GM19025 (cell line): ENCODE measurements at regions not wholly inside any gene's neighbourhood (a gene's known extent, or its start where the extent isn't known, plus 50 kb on each side); places are given as distances from the start of the nearest gene placed in this dataset.

ENCODE experiments used
- ATAC-seq: cut with Tn5 transposase; IDR thresholded peaks from one replicate; pipeline ENCODE4 v1.9.1; 2021; ENCODE audit warnings: mild to moderate bottlenecking, low read depth, moderate library complexity; ENCODE audit not compliant: unreplicated experiment

DNA sequence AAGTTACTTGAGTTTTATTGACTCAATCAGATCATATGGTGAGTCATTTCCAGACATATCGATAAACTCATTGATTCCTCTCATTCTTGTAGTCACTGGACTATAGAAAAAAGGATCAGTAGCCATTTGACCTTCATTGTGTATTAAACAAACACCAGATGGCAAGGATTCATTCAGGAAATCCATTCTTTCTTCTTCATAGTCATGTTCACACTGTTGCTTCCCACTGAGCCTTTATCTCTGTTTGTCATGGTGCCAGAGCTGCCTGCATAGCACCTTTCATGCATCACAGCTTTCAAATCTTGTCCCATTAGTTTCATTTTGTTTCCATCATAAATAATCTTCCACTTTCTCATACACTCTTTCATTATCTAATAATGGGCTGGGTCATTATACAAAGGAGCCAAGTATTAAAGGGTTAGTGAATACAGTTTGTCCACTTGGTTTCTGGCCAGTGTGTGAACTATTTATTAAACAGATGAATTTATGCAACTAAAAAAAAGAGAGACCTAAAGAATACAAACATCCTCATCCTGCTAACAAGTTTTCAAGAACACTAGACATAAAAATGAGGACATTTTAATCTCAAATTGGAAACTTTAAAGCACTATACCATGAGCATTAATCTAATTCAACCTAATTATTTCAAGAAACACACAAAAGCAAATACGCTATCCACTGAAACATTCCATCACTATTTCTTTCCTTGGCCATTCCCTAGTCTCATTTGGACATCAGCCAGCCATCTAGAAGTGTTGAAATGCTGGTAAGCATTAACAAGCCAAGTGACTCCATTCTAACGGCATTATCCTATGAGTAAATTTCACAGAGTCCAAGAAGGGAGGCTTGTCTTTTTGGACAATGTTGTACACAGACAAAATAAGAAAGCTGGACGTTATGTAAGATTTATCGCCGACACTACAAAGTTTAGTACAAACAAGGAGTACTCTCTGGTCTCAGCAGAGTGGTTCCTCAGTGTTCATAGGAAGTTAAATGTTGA lies 476.5 kb downstream of the FOXG1 start:
- ATAC-seq: no peak

DNA sequence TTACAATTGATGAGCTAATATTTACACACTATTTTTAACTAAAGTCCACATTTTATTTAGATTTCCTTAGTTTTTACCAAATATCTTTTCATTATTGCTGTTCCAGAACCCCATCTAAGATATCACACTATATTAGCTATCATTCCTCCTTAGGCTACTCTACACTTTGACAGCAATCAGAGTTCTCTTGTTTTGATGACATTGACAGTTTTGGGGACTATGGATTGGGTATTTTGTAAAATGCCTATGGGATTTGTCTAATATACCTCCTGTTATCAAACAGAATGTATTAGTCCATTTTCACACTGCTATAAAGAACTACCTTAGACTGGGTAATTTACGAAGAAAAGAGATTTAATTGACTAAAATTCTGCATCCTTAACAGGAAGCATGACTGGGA lies 489.1 kb downstream of the FOXG1 start:
- ATAC-seq: no peak

DNA sequence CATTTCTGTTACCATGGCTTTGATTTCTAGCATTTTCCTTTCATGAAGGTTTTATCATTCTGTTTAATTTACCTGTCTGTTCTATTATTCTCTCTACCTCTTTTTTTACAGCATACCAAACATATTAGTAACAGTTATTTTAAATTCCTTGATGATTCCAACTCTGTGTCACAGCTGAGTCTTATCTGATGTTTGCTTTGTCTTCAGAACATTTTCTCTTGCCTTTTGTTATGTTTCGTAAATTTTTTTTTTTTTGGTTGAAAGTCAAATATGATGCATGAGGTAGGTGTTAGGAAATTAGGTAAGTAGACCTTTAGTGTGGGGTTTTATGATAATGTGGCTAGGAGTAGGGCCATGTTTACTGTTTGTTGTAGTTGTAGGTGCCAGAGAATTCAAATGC lies 496.4 kb downstream of the FOXG1 start:
- ATAC-seq: no peak

DNA sequence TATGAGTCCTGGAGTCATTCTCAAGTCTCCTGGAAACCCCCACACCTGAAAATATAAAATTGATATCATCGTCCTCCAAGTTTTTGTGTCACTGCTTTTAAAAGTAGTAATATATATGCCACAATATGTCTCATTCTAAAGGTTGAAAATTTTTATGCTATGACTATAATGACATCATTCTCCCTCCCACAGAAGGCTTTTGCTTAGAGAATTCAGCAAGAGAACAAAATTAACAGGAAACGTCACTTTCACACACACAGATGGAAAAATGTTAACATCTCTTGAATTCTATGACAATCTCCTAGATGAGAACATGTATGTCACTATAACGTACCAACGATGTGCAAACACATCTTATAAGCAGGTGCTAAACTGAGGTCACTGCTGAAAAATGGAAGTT lies 498.3 kb downstream of the FOXG1 start:
- ATAC-seq: no peak

DNA sequence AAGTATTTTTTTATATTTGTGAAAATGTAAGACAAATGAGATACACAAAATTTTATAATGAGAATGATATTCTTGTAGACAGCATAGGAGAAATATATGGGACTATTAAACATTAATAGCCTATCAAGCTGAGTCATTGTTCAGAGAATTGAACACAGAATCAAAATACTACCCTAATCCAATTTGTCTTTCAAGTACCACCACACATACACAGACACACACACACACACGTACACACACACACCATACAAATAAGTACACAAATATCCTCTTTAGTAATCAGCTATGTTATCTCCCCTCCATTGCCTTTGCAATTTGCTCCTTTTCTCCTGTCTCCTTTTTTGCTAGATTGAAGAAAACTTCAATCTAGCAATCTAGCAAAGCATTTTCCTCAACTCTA lies 499.3 kb downstream of the FOXG1 start:
- no peak for ATAC-seq

DNA sequence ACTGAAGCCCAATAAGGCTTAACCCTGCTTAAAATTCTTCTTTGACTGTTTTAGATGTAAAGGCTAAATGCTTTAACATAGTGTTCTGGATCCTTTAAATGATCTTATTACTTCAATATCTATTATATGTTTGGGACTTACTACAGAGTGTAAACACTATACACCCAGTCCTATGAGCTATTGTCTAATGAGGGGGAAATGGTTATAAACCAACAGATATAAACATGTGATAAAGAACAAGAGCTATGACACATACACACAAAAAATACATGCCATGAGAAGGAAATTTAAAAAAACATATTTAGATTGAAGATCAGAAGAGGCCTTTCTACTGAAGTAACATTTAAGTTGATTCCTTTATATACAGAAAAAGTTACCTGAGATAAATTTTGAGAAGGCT lies 505.1 kb downstream of the FOXG1 start:
- no peak for ATAC-seq

GRCh38 chr14:29273513-29273912 lies 506.9 kb downstream of the FOXG1 start:
- ATAC-seq: no peak

DNA sequence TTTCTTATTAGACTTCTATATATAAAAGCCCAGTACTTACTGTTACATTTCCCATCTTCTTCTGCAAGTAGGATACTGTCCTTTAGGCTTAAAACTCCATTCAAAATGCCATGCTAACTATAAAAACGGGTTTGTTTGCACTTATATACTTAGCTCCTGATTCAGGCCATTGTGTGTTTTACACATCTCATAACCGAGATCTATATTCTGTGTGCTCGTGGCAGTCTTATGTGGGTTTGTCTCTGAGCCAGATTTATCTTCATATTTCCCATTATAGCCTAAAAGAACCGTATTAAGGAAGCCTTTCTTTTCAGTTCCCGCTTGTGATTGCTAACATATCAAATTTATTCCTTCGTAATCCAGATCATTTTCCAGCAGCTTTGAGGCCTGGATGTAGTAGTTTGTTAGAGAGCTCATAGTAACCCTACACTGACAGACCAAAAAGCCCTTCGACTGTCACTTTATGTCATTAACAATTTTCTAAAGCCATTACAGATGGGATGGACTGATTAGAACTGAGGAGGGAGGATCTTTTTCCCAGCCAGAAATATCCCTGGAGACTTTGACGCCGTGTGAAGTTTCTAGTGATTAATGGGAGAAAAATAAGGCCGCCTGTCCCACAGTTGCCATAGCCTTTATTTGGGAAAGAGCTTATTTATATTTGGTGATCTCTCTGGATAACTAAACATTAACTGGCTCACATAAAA lies 508.5 kb downstream of the FOXG1 start:
- ATAC-seq: no peak

GRCh38 chr14:29278301-29279263 lies 512.0 kb downstream of the FOXG1 start:
- no peak for ATAC-seq

DNA sequence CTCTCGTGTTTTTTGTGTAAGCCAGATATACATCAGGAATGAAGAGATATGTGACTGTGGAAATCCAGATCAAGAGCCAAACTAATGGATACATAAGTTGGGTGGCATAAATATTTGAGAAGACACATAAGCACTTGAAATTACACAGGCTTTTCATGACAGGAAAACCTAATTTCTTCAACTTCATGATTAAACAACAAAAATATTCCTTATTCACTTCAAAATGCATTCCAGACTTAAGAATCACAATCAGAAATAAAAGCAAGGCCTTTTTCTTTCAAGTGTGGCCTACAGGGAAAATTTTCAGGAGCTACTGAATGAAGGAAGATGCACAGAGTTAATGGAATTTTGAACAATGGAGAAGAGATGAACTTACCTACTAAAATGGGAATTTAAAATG lies 515.6 kb downstream of the FOXG1 start:
- no peak for ATAC-seq

- no peak for ATAC-seq
Observed at GRCh38 chr14:29290441-29290840, 523.9 kb downstream of the FOXG1 start.

- no peak for ATAC-seq
Observed at GRCh38 chr14:29299372-29299771, 532.8 kb downstream of the FOXG1 start.

- no peak for ATAC-seq
Observed at GRCh38 chr14:29301571-29301970, 535.0 kb downstream of the FOXG1 start.

- no peak for ATAC-seq
Observed at GRCh38 chr14:29310210-29310609, 543.6 kb downstream of the FOXG1 start.

DNA sequence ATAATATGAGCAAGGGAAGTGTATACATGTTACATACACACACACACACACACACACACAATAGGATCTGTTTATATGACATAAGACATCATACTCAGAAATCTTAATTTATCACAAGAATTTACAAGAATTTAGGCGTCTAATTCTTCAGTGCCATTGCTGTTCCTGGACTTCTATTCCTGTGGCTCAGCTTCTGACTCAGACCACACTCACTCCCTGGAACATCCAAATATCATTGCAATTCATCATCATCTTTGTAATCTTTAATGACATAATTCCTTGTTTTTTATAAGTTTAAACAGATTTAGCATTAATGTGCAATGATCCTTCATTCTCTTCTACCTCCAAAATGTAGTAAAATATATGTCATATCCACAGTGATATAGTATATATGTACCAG lies 544.2 kb downstream of the FOXG1 start:
- ATAC-seq: no peak

GRCh38 chr14:29311983-29312382 lies 545.4 kb downstream of the FOXG1 start:
- no peak for ATAC-seq

DNA sequence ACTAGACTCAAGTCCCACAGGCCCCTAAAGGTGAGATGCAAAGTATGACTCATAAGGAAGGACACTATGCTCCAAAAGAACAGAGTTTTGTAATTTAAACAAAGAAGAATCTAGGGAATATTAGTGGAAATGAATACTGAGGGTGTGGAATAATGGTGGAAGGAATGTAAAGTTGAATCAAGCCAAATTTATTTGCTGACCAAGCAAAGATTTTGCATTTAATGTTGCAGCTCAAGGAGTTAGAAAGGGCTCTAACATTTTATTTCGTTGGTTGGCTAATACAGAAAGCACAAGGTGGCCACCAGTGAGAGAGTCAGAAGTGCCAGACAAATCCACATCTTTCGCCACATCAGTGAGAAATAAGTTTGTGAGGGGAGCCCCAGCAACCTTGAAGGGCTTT lies 550.3 kb downstream of the FOXG1 start:
- ATAC-seq: no peak

DNA sequence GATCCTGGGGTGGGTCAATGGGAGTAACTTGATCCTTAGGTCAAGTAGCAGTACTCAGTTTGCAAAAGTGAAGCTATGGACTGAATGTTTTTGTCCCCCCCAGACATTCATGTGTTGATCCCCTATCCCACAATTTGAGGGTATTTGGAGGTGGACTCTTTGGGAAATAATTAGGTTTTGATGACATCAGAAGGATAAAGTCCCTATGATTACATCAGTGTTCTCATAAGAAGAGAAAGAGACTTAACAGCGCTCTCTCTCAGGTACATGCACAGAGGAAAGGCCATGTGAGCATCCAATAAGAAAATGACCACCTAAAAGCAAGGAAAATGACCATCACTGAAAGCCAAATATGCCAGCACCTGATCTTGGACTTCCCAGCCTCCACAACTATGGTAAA lies 550.8 kb downstream of the FOXG1 start:
- ATAC-seq: no peak

- ATAC-seq: no peak
Observed at GRCh38 chr14:29320286-29320685, 553.7 kb downstream of the FOXG1 start.

DNA sequence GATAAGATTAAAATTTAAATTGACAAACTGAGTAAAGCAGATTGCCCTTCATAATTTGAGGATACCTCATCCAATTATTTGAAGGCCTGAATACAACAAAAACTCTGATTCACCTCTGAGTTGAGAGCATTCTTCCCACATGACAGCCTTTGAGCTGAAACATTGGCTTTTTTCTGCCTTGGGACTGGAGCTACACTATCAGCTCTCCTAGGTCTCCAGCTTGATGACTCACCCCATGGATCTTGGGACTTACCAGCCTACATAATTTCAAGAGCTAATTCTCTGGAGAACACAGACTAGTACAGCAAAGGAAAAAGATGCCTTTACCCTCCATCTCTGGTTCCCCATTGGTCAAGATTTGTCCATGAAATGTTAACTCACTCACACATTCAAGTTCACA lies 555.1 kb downstream of the FOXG1 start:
- no peak for ATAC-seq
